ENCODE measurements at regions not wholly inside any gene's neighbourhood (a gene's known extent, or its start where the extent isn't known, plus 50 kb on each side); places are given as distances from the start of the nearest gene placed in this dataset.

- TF ChIP-seq CTCF (IDR thresholded peaks at IDR 0.05; ENCODE audit: low read depth, low read length) (no peak), MAX (IDR thresholded peaks at IDR 0.05; ENCODE audit: low read depth, low read length) (no peak)
Measured at GRCh38 chr5:128876569-128877382, 88.5 kb upstream of the SLC27A6 start.
